Sigmoid colon (tissue), 4 donors: ENCODE measurements at regions not wholly inside any gene's neighbourhood (a gene's known extent, or its start where the extent isn't known, plus 50 kb on each side); places are given as distances from the start of the nearest gene placed in this dataset.

Source experiments
- CTCF ChIP-seq, 4 experiments: fragments of 450-650 bp in 3 of 4; fragments of 200-600 bp in 1 of 4; IDR thresholded peaks; one replicate each; pipeline ENCODE4 v1.5.1; 2016 to 2019; ENCODE audit warnings: antibody characterized with exemption in 4 of 4, mild to moderate bottlenecking in 3 of 4, moderate library complexity in 2 of 4
- POLR2A ChIP-seq, 2 donors: fragments of 450-650 bp; IDR thresholded peaks; one replicate each; pipeline ENCODE4 v1.6.1; 2016; ENCODE audit warnings: antibody characterized with exemption in 2 of 2, mild to moderate bottlenecking in 2 of 2, moderate library complexity in 2 of 2
- POLR2AphosphoS5 ChIP-seq, 4 donors: sonication (generic); formaldehyde crosslinking; IDR thresholded peaks; one replicate each; pipeline ENCODE4 v1.6.1; 2017; ENCODE audit warnings: antibody characterized with exemption in 4 of 4

- no peak for TF ChIP-seq CTCF (IDR thresholded peaks at IDR 0.05)
- no peak for TF ChIP-seq POLR2AphosphoS5 (IDR thresholded peaks at IDR 0.05)
- TF ChIP-seq POLR2A (IDR thresholded peaks at IDR 0.05) = no peak
These were observed 145.8 kb upstream of the SOX5 start for GRCh38 chr12:24095245-24095644.
